ENCODE measurements at regions not wholly inside any gene's neighbourhood (a gene's known extent, or its start where the extent isn't known, plus 50 kb on each side); places are given as distances from the start of the nearest gene placed in this dataset.

DNA sequence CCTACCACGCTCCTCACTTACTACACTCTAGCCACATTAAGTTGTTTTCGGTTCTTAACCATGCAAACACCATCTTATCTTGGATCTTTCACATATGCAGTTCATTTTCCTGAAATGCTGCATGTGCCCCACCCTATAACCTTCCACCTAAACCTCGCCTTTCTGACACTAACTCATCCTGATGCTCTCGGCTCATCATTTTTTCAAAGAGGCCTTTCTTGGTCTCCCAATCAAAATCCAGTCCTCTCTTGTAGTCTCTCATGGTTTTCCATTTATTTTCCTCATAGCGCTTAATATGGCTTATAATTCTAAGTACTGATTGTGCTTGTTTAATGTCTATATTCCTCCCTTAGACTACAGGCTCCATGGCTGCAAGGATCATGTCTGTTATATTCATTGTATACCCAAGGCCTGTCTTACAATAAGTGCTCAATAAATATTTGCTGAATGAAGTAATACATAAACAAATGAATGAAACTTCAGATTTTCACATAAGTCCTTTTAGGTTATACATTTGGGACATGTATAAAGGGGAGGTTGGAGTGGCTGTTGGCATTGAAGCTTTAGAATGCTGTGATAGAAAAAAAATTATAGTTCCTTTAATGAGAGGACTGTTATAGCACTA, 79.2 kb upstream of the CDC42BPA start:
- ATAC-seq (replicated peaks; ENCODE audit: extremely low read depth, poor library complexity, severe bottlenecking) = no peak

DNA sequence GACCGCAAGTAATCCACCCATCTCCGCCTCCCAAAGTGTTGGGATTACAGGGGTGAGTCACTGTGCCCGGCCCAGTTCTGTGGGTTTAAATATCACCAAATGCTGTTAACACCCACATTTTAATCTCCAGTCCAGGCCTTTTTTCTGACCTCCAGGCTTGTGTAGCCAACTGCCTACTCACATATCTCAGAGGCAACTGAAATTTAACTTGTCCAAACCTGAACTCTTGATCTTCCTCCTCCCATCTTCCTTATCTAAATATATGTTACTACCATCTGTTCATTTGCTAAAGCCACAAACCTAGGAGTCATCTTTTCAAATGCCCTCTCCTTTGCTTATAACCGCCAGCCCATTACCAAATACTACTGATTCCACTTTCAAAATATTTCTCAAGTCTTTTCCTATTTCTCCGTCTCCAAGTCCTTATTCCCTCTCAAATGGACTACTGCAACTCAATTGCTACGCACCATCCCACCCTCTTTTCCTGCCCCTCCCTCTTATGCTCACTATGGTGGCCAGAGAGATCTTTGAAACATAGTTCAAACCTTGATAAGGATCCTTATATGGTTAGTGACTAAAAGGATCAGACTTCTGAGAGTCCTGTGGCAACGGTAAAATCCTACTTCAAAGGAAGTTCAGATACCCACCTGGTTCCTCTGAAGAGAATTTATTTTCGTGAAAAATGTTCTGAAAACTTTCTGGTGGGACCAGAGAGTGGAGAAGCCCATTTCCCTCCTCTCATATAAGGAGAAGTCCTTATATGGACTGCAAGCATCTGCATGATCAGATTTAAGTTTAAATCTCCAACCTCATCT, 78.5 kb upstream of the CDC42BPA start:
- H3K36me3 Mint-ChIP-seq (ENCODE audit: insufficient read depth) = no peaks in the 10 kb centered on the region
- H3K4me1 Mint-ChIP-seq = no peaks in the 10 kb centered on the region
- no peak overlapping the region for H3K4me3 Mint-ChIP-seq
- peaks cover 43% of the 10 kb centered on the region for H3K27me3 Mint-ChIP-seq
- no peak overlapping the region for H3K27ac Mint-ChIP-seq (ENCODE audit: low read depth)
- ATAC-seq (replicated peaks; ENCODE audit: extremely low read depth, poor library complexity, severe bottlenecking) (no peak), DNase-seq (ENCODE audit: low spot score in 2 of 2) (no peak)
- no peaks in the 10 kb centered on the region for H3K9me3 Mint-ChIP-seq

More for the DNA sequence above, 79.2 kb upstream of the CDC42BPA start:
- H3K27me3 Mint-ChIP-seq = peaks cover 47% of the 10 kb centered on the region
- no peaks in the 10 kb centered on the region for H3K4me1 Mint-ChIP-seq
- no peak overlapping the region for H3K27ac Mint-ChIP-seq (ENCODE audit: low read depth)
- no peaks in the 10 kb centered on the region for H3K36me3 Mint-ChIP-seq (ENCODE audit: insufficient read depth)
- no peaks in the 10 kb centered on the region for H3K9me3 Mint-ChIP-seq
- H3K4me3 Mint-ChIP-seq = no peak overlapping the region
- DNase-seq (ENCODE audit: low spot score in 2 of 2) = no peak

DNA sequence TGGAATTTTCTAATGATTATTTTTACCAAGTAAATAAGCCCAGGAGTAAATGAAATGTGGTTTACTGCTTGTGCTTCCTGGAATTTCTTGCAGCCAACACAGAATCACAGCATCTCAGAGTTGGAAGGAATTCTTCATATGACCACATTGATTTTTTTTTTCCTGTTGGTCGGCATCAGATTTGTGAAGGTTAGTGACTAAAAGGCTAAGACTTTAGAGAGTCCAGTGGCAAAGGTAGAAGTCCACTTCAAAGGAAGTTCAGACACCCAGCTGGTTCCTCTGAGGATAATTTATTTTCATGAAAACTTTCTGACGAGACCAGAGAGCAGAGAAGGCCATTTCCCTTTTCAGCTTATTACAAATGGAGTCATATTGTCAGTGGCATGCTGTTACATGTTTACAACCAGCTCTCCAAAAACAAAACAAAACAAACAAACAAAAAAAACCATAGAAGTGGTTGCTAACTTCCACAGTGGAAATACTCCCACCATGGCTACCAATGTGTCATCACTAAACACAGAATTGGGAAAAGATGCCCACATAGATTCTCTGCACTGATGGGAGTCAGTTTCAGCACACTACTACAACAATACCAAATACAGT, 77.2 kb upstream of the CDC42BPA start:
- no peak for ATAC-seq (replicated peaks; ENCODE audit: extremely low read depth, poor library complexity, severe bottlenecking)
- Mint-ChIP-seq H3K36me3 (ENCODE audit: insufficient read depth) (no peaks in the 10 kb centered on the region), H3K9me3 (no peaks in the 10 kb centered on the region), H3K27me3 (peaks cover 43% of the 10 kb centered on the region), H3K4me1 (no peaks in the 10 kb centered on the region), H3K4me3 (no peak overlapping the region), H3K27ac (ENCODE audit: low read depth) (no peak overlapping the region)
- no peak for DNase-seq (ENCODE audit: low spot score in 2 of 2)

DNA sequence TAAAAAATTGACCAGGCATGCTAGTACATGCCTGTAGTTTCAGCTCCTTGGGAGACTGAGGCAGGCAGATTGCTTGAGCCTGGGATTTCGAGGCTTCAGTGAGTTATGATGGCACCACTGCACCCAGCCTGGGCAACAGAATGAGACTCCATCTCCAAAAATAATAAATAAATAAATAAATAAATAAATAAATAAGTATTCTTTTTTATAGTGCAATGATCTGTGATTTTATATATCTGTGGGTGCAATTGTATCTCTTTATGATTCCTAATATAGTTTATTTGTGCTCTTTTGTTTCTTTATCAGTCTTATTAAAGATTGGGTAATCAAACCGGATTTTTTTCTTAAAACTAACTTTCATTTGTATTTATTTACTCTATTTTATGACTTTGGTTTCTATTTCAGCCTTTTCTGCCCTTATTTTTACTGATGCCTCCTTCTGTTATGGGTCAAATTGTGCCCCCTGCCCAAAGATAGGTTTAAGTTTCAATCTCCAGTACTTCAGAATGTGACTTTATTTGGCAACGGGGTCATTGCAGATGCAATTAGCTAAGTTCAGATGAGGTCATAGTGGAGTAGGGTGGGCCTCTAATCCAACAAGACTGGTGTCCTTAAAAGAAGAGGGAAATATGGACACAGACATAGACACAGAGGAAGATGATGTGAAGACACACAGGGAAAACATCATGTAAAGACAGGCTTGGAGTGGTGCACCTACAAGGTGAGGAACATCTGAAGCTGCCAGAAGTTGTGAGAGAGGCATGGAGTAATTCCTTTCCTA, 74.9 kb upstream of the CDC42BPA start:
- no peaks in the 10 kb centered on the region for H3K36me3 Mint-ChIP-seq (ENCODE audit: insufficient read depth)
- no peak overlapping the region for H3K4me3 Mint-ChIP-seq
- H3K27ac Mint-ChIP-seq (ENCODE audit: low read depth) = no peak overlapping the region

DNA sequence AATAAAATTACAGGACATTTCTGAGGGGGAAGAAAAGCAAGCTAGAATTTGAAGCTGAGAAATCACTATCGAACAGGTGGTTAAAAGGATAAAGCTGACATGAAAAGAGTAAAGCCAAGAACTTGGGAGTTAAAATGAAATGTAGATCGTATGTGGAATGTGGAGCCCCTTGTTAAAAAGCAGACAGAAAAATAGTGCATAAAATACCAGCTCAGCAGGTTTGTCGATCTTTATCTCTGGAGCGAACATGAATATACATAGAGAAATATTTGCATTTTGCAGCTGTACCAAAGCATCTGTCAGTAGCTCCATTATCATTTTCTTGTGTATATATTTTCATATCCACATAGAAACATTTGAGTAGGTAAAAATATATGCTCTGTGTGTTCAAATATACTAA, 73.6 kb upstream of the CDC42BPA start:
- H3K9me3 Mint-ChIP-seq = no peaks in the 10 kb centered on the region
- DNase-seq (ENCODE audit: low spot score in 2 of 2) (no peak), ATAC-seq (replicated peaks; ENCODE audit: extremely low read depth, poor library complexity, severe bottlenecking) (no peak)
- H3K27me3 Mint-ChIP-seq = peaks cover 32% of the 10 kb centered on the region
- no peaks in the 10 kb centered on the region for H3K4me1 Mint-ChIP-seq
- H3K36me3 Mint-ChIP-seq (ENCODE audit: insufficient read depth) = no peaks in the 10 kb centered on the region
- H3K27ac Mint-ChIP-seq (ENCODE audit: low read depth) = no peak overlapping the region
- H3K4me3 Mint-ChIP-seq = no peak overlapping the region

More for the DNA sequence above, 74.9 kb upstream of the CDC42BPA start:
- DNase-seq (ENCODE audit: low spot score in 2 of 2) = no peak
- H3K4me1 Mint-ChIP-seq = no peaks in the 10 kb centered on the region
- no peak for ATAC-seq (replicated peaks; ENCODE audit: extremely low read depth, poor library complexity, severe bottlenecking)
- peaks cover 43% of the 10 kb centered on the region for H3K27me3 Mint-ChIP-seq
- H3K9me3 Mint-ChIP-seq = no peaks in the 10 kb centered on the region

DNA sequence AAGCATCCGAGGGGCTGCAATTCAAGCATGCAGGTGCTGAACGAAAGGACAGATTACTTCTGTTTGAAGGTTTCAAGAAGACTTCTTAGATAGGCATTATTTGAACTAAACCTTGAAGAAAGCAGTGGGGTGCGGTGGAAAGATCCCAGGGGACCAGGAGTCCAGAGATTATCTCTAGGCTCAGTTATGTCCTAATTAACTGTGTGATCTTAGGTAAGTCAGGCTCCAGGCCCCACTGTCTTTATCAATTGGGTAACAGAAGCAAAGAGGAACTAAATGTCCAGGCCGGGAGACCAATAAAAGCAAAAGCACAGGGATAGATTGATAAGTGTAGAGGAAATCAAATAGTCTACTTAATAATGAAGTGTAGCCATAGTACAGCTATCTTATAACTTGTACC, 72.9 kb upstream of the CDC42BPA start:
- ATAC-seq (replicated peaks; ENCODE audit: extremely low read depth, poor library complexity, severe bottlenecking) (no peak), DNase-seq (ENCODE audit: low spot score in 2 of 2) (no peak)
- Mint-ChIP-seq H3K36me3 (ENCODE audit: insufficient read depth) (no peaks in the 10 kb centered on the region), H3K27ac (ENCODE audit: low read depth) (no peak overlapping the region), H3K9me3 (no peaks in the 10 kb centered on the region), H3K4me3 (no peak overlapping the region), H3K4me1 (no peaks in the 10 kb centered on the region), H3K27me3 (peaks cover 26% of the 10 kb centered on the region)

DNA sequence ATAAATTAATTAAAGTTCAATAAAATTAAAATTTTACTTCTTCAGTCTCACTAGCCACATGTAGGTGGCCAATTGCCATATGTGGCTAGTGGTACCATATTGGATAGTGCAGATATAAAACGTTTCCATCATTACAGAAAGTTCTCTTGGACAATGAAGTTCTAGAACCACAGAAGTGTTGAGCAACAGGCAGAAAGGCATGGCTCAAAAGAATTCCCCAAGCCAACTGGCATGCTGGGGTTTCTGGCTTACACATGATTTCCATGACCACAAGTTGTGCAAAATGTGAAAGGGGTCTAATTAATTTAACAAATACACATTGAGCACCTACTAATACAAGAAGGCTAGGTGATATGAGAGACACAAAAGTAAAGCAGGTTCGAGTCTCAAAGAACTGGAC, 72.2 kb upstream of the CDC42BPA start:
- no peak overlapping the region for H3K4me3 Mint-ChIP-seq
- H3K27ac Mint-ChIP-seq (ENCODE audit: low read depth) = no peak overlapping the region
- H3K27me3 Mint-ChIP-seq = peaks cover 20% of the 10 kb centered on the region
- DNase-seq (ENCODE audit: low spot score in 2 of 2) (no peak), ATAC-seq (replicated peaks; ENCODE audit: extremely low read depth, poor library complexity, severe bottlenecking) (no peak)
- no peaks in the 10 kb centered on the region for H3K4me1 Mint-ChIP-seq
- no peaks in the 10 kb centered on the region for H3K9me3 Mint-ChIP-seq
- H3K36me3 Mint-ChIP-seq (ENCODE audit: insufficient read depth) = no peaks in the 10 kb centered on the region

DNA sequence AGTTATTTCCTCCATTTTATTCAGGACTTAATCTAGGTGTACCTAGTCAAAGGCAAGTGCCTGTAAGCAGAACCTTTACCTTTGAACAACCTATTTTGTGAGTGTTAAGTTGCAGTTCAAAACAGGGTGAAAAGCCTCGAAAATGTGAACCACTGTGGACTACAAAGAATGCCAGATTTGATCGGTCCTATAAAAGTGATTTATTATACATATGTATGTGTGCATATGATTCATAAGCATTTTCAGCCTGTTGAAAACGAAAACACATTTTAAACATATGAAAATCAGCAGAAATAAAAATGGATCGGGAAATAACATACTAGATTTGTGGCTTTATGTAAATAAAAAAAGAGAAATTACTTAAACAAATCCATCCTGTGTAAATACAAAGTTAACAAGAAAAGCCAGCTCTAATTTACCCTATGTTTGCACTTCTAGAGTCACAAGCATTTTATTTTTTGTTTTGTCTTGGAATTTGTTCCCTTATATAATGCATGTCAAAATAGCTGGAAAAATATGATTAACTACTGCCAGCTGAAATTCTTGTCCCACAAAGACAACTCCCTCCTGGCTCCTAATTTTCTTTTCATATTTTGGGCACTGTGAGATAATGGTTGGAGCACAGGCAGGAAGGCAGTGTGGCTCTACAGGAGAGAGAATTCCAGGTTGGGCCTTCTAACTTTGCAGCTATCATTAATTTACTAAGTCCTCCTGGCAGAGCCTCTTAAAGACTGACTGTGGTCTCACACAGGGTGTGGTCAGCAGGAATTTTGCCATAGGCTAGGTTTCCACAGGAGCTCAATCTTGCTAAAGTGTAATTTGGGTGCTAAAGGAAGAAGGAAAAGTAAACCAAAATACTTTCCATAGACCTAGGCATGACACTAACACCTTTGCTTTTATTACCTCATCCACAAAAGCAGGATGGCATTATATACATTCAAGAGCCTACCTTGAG, 70.2 kb upstream of the CDC42BPA start:
- DNase-seq (ENCODE audit: low spot score in 2 of 2) (no peak), ATAC-seq (replicated peaks; ENCODE audit: extremely low read depth, poor library complexity, severe bottlenecking) (no peak)
- Mint-ChIP-seq H3K4me3 (no peak overlapping the region), H3K9me3 (no peaks in the 10 kb centered on the region), H3K4me1 (no peaks in the 10 kb centered on the region), H3K36me3 (ENCODE audit: insufficient read depth) (no peaks in the 10 kb centered on the region), H3K27ac (ENCODE audit: low read depth) (no peak overlapping the region), H3K27me3 (peaks cover 29% of the 10 kb centered on the region)

DNA sequence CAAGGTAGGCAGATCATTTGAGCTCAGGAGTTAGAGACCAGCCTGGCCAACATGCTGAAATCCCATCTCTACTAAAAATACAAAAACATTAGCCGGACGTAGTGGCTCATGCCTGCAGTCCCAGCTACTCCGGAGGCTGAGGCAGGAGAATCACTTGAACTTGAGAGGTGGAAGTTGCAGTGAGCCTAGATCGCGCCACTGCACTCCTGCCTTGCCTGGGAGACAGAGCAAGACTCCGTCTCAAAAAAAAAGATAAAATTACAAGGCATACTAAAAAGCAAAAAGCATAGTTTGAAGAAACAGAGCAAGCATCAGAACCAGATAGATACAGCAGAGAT, 61.2 kb upstream of the CDC42BPA start:
- H3K4me1 Mint-ChIP-seq = no peaks in the 10 kb centered on the region
- H3K36me3 Mint-ChIP-seq (ENCODE audit: insufficient read depth) = peaks cover 3% of the 10 kb centered on the region
- H3K27ac Mint-ChIP-seq (ENCODE audit: low read depth) = no peak overlapping the region
- peaks cover 79% of the 10 kb centered on the region for H3K27me3 Mint-ChIP-seq
- no peak overlapping the region for H3K4me3 Mint-ChIP-seq
- DNase-seq (ENCODE audit: low spot score in 2 of 2) (no peak), ATAC-seq (replicated peaks; ENCODE audit: extremely low read depth, poor library complexity, severe bottlenecking) (no peak)
- no peaks in the 10 kb centered on the region for H3K9me3 Mint-ChIP-seq

DNA sequence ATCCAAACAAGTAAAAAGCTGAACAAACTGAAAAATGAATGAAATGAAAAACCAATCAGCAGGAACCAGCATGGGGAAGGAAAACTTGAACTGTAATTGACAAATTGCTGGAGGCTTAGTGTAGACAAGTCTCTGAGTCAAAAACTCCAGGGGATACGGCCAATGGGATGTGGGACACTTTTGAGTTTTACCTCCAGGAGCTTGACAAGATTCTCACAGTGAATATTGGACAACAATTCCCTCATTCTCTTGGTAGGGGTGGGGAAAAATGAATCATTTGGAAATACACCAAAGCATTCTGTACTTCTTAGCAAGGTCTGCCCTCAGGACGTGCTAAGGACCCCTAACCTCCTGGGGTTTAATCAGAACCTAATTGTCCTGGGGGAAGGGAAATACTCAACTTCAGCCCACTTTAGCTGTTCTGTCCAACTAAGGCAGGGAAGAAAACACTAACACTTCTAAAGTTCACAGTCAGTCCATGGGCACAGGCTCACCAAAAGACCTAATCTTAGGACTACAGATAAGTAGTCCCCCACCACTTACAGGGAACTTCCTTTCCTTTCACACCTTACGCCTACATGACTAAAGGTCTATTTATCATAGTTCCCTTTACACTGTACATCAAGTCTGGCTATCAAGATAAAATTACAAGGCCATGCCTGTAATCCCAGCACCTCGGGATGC, 60.7 kb upstream of the CDC42BPA start:
- peaks cover 81% of the 10 kb centered on the region for H3K27me3 Mint-ChIP-seq
- no peaks in the 10 kb centered on the region for H3K9me3 Mint-ChIP-seq
- no peak overlapping the region for H3K4me3 Mint-ChIP-seq
- ATAC-seq (replicated peaks; ENCODE audit: extremely low read depth, poor library complexity, severe bottlenecking) = no peak
- H3K36me3 Mint-ChIP-seq (ENCODE audit: insufficient read depth) = peaks cover 3% of the 10 kb centered on the region
- H3K27ac Mint-ChIP-seq (ENCODE audit: low read depth) = no peak overlapping the region
- DNase-seq (ENCODE audit: low spot score in 2 of 2) = no peak
- H3K4me1 Mint-ChIP-seq = no peaks in the 10 kb centered on the region

DNA sequence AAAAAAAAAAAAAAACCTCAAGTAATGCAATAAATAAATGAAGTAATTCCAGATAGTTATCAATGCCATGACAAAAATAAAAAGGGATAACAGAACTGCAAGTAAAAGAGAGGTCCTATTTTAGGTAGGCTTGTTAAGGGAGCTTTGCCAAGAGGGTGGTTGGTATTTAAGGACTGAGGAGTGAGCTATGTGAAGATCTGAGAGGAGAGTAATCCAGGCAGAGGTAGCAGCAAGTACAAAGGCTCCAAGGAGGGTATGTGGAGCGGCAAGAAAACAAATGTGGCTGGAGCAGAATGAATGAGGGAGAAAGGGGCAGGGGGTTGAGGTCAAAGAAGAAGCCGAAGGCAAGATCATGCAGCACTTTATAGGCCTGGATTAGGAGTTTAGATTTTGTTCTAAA, 59.9 kb upstream of the CDC42BPA start:
- peaks cover 3% of the 10 kb centered on the region for H3K36me3 Mint-ChIP-seq (ENCODE audit: insufficient read depth)
- H3K4me1 Mint-ChIP-seq = no peaks in the 10 kb centered on the region
- H3K27me3 Mint-ChIP-seq = peaks cover 81% of the 10 kb centered on the region
- DNase-seq (ENCODE audit: low spot score in 2 of 2) (no peak), ATAC-seq (replicated peaks; ENCODE audit: extremely low read depth, poor library complexity, severe bottlenecking) (no peak)
- H3K9me3 Mint-ChIP-seq = no peaks in the 10 kb centered on the region
- H3K4me3 Mint-ChIP-seq = no peak overlapping the region
- no peak overlapping the region for H3K27ac Mint-ChIP-seq (ENCODE audit: low read depth)

Data from central memory CD8-positive, alpha-beta T cell (primary cell).